WI38 (cell line): ENCODE measurements at regions not wholly inside any gene's neighbourhood (a gene's known extent, or its start where the extent isn't known, plus 50 kb on each side); places are given as distances from the start of the nearest gene placed in this dataset.

Source experiments
- H3K4me3 ChIP-seq: 2 replicates; pipeline ENCODE4 v1.5.1; 2011; ENCODE audit warnings: low read depth, mild to moderate bottlenecking, control low read depth, low read length
- CTCF ChIP-seq: IDR thresholded peaks from 2 replicates; pipeline ENCODE4 v1.5.1; 2012; ENCODE audit warnings: low read depth, mild to moderate bottlenecking, control low read depth, low read length

- no peak for TF ChIP-seq CTCF
- no peak overlapping the region for H3K4me3 ChIP-seq
Observed at GRCh38 chr7:18179093-18179492, 151.4 kb upstream of the PRPS1L1 start.

- no peak for TF ChIP-seq CTCF
- no peak overlapping the region for H3K4me3 ChIP-seq
Observed at GRCh38 chr7:18180685-18181084, 153.0 kb upstream of the PRPS1L1 start.

GRCh38 chr7:18189500-18190126 is 162.0 kb upstream of the PRPS1L1 start:
- no peak for TF ChIP-seq CTCF
- H3K4me3 ChIP-seq: no peak overlapping the region

GRCh38 chr7:18191341-18191740 is 163.7 kb upstream of the PRPS1L1 start:
- TF ChIP-seq CTCF: no peak

GRCh38 chr7:18191862-18192625 is 164.4 kb upstream of the PRPS1L1 start:
- TF ChIP-seq CTCF: no peak
- H3K4me3 ChIP-seq: no peak overlapping the region

More at GRCh38 chr7:18191341-18191740, 163.7 kb upstream of the PRPS1L1 start:
- no peak overlapping the region for H3K4me3 ChIP-seq

GRCh38 chr7:18194616-18195015 is 167.0 kb upstream of the PRPS1L1 start:
- no peak for TF ChIP-seq CTCF
- H3K4me3 ChIP-seq: no peak overlapping the region

GRCh38 chr7:18196638-18197037 is 169.0 kb upstream of the PRPS1L1 start:
- no peak for TF ChIP-seq CTCF
- H3K4me3 ChIP-seq: no peak overlapping the region
